ENCODE measurements at regions not wholly inside any gene's neighbourhood (a gene's known extent, or its start where the extent isn't known, plus 50 kb on each side); places are given as distances from the start of the nearest gene placed in this dataset.
"Not testable (repeated sequence)": the region's sequence is repeated elsewhere in the genome, so short reads cannot be mapped to it uniquely, and the experiment has no call there.

DNA sequence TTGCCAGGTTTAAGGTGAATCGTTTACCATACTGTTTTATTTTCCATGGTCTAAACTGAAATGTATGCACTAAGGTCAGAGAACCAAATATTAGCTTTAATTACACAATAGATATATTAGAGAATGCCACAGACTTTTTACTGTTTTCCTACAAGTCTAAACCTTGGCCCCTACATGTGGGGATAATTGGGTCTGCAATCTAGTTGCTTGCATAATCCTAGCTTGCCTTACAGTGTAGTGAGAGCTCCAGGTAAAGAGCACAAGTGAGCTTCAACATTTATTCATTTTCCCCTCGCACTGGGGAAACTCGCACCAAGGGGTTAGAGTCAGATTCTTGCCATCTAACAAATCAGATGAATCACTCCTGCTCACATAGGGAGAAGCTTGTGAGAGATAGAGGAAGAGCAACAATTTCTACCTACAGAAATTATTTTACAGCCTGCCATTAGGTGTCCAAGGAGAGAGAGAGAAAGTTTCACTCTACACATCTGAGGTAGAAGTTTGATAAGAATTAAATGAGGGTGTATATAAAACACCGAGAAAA lies 82.0 kb upstream of the RGPD2 start:
- H3K79me2 ChIP-seq (ENCODE audit: insufficient read depth, low read length); H3K4me1 ChIP-seq (ENCODE audit: control insufficient read depth in 1 of 2, insufficient read depth in 2 of 2, low read length in 2 of 2); DNase-seq; H2AFZ ChIP-seq (ENCODE audit: insufficient read depth, low read depth, low read length, poor library complexity, severe bottlenecking); H3K27me3 ChIP-seq (ENCODE audit: control insufficient read depth in 2 of 2, insufficient read depth in 2 of 2, low read length in 2 of 2); H3K9me3 ChIP-seq (replicated peaks in 1 of 2; ENCODE audit: control insufficient read depth in 1 of 2, insufficient read depth in 1 of 2, low read length in 2 of 2); H4K20me1 ChIP-seq (ENCODE audit: insufficient read depth, low read length); H3K27ac Mint-ChIP-seq; H3K4me3 ChIP-seq (replicated peaks in 1 of 3; ENCODE audit: low read depth in 2 of 3, low read length in 3 of 3); H3K4me1 Mint-ChIP-seq; H3K4me2 ChIP-seq (replicated peaks; ENCODE audit: extremely low read depth, low read length, poor library complexity, severe bottlenecking); H3K27ac ChIP-seq (ENCODE audit: low read depth in 1 of 2, low read length in 2 of 2); H3K36me3 Mint-ChIP-seq; H3K9ac ChIP-seq (ENCODE audit: insufficient read depth, low read length, poor library complexity, severe bottlenecking); H3K9me3 Mint-ChIP-seq; H3K4me3 Mint-ChIP-seq; H3K27me3 Mint-ChIP-seq (ENCODE audit: low read depth in 3 of 3); intact Hi-C loops (cut with micrococcal nuclease); H3K36me3 ChIP-seq (replicated peaks in 1 of 2; ENCODE audit: control insufficient read depth in 1 of 2, insufficient read depth in 2 of 2, low read length in 2 of 2): not testable (repeated sequence)
- whole genome bisulfite sequencing (ENCODE audit: insufficient coverage): no CpG with 5 or more reads among the region's 4 CpGs

DNA sequence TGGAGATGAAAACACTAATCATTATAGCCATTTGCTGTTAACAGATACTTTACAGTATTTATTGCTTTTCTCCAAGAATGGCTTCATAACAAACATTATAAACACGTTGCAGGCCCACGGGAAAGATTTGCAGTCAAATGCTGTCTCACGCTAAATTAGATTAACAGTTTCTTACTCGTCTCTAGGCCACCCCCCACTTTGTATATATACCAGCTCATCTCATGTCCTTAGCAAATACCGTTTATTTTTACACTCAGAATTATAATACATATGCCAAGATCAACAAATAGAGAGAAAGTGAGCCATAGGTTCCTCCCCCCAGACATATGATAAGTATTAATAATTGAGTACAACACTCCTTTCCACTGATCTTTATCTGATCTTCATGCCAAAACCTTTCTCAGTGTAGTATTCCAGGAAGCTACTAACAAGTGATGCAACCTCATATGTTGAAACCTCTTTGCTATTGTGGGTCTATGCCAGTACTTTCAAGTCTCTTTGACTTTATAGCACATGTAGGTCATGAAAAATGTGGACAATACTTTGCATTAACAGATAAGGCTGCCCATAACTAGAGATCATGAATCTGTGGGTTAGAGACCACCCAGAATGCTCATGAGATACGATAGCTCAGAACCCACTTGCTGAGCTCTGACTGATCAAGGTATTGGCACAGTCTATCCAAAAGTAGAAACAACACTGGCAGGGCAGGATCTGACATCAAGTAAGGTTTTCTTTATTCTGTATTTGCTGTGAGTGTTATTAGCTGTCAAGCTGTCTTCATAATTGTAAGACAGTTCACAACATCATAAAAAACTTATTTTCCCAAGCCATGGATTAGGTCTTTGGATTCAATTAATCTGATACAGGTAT lies 77.9 kb upstream of the RGPD2 start:
- WGBS (ENCODE audit: insufficient coverage): no CpG with 5 or more reads among the region's 6 CpGs
- intact Hi-C loops (cut with micrococcal nuclease); H3K4me1 Mint-ChIP-seq; H3K27ac ChIP-seq (ENCODE audit: low read depth in 1 of 2, low read length in 2 of 2); DNase-seq; H3K9ac ChIP-seq (ENCODE audit: insufficient read depth, low read length, poor library complexity, severe bottlenecking); H3K36me3 Mint-ChIP-seq; H4K20me1 ChIP-seq (ENCODE audit: insufficient read depth, low read length); H3K27me3 Mint-ChIP-seq (ENCODE audit: low read depth in 3 of 3); H3K36me3 ChIP-seq (replicated peaks in 1 of 2; ENCODE audit: control insufficient read depth in 1 of 2, insufficient read depth in 2 of 2, low read length in 2 of 2); H3K27me3 ChIP-seq (ENCODE audit: control insufficient read depth in 2 of 2, insufficient read depth in 2 of 2, low read length in 2 of 2); H3K9me3 Mint-ChIP-seq; H3K4me3 ChIP-seq (replicated peaks in 1 of 3; ENCODE audit: low read depth in 2 of 3, low read length in 3 of 3); H3K4me2 ChIP-seq (replicated peaks; ENCODE audit: extremely low read depth, low read length, poor library complexity, severe bottlenecking); H3K4me3 Mint-ChIP-seq; H3K79me2 ChIP-seq (ENCODE audit: insufficient read depth, low read length); H3K9me3 ChIP-seq (replicated peaks in 1 of 2; ENCODE audit: control insufficient read depth in 1 of 2, insufficient read depth in 1 of 2, low read length in 2 of 2); H3K4me1 ChIP-seq (ENCODE audit: control insufficient read depth in 1 of 2, insufficient read depth in 2 of 2, low read length in 2 of 2); H2AFZ ChIP-seq (ENCODE audit: insufficient read depth, low read depth, low read length, poor library complexity, severe bottlenecking); H3K27ac Mint-ChIP-seq: not testable (repeated sequence)

DNA sequence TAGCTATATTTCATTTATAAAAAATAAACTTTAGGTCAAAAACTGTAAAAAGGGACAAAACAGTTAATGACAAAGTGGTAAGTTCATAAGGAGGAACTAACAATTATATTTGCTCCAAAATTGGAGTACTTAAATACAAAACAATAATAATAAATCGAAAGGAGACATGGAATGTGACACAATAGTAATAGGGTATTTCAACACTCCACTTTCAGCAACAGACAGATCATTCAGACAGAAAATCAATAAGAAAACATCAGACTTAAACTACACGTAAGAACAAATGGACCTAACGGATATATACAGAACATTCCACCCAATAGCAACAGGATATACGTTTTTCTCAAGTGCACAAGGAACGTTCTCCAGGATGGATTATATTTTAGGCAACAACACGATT lies 58.1 kb upstream of the RGPD2 start:
- H3K4me1 Mint-ChIP-seq; H3K4me2 ChIP-seq (replicated peaks; ENCODE audit: extremely low read depth, low read length, poor library complexity, severe bottlenecking); H3K27me3 ChIP-seq (ENCODE audit: control insufficient read depth in 2 of 2, insufficient read depth in 2 of 2, low read length in 2 of 2); H3K9me3 ChIP-seq (replicated peaks in 1 of 2; ENCODE audit: control insufficient read depth in 1 of 2, insufficient read depth in 1 of 2, low read length in 2 of 2); intact Hi-C loops (cut with micrococcal nuclease); H4K20me1 ChIP-seq (ENCODE audit: insufficient read depth, low read length); H3K27ac ChIP-seq (ENCODE audit: low read depth in 1 of 2, low read length in 2 of 2); H3K4me1 ChIP-seq (ENCODE audit: control insufficient read depth in 1 of 2, insufficient read depth in 2 of 2, low read length in 2 of 2); H2AFZ ChIP-seq (ENCODE audit: insufficient read depth, low read depth, low read length, poor library complexity, severe bottlenecking); H3K4me3 Mint-ChIP-seq; H3K36me3 Mint-ChIP-seq; H3K9ac ChIP-seq (ENCODE audit: insufficient read depth, low read length, poor library complexity, severe bottlenecking); H3K9me3 Mint-ChIP-seq; DNase-seq; H3K79me2 ChIP-seq (ENCODE audit: insufficient read depth, low read length); H3K27ac Mint-ChIP-seq; H3K27me3 Mint-ChIP-seq (ENCODE audit: low read depth in 3 of 3); H3K4me3 ChIP-seq (replicated peaks in 1 of 3; ENCODE audit: low read depth in 2 of 3, low read length in 3 of 3); H3K36me3 ChIP-seq (replicated peaks in 1 of 2; ENCODE audit: control insufficient read depth in 1 of 2, insufficient read depth in 2 of 2, low read length in 2 of 2): not testable (repeated sequence)
- no CpG with 5 or more reads among the region's 6 CpGs for WGBS (ENCODE audit: insufficient coverage)
